ENCODE measurements at regions not wholly inside any gene's neighbourhood (a gene's known extent, or its start where the extent isn't known, plus 50 kb on each side); places are given as distances from the start of the nearest gene placed in this dataset.

DNA sequence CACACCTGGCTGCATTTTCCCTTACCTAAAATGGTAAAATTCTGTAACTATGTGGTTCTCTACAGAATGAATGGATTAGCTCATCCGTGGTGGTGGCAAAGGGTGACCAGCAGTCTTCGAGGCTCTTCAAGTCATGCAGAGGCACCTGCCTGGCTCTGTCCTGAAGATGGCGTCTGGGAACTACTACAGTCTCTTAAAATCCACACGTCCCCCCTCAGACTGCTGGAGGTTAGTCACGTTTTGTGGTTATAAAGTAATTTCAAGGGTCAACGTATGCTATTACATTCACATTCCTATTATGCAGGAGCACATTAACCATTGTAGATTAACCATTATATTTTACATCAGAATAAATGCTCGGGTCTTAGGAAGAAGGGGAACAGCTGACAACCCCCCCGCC, 616.7 kb downstream of the GALR1 start:
- WGBS, 2 donors = 73 to 74% methylated on average over 8 of the region's 8 CpGs
- ATAC-seq (ENCODE audit: low FRiP score) (no peak), DNase-seq (no peak)
- Histone ChIP-seq H3K9me3 (ENCODE audit: control insufficient read depth, low read length) (no peaks in the 10 kb centered on the region), H3K27ac (ENCODE audit: low read depth in 1 of 2, low read length in 2 of 2) (no peak overlapping the region), H3K36me3 (ENCODE audit: control insufficient read depth in 1 of 2, insufficient read depth in 2 of 2, low read length in 1 of 2) (no peaks in the 10 kb centered on the region), H3K4me3 (ENCODE audit: low read length in 2 of 2) (no peak overlapping the region), H3K27me3 (ENCODE audit: control insufficient read depth in 1 of 2, insufficient read depth in 2 of 2, low read length in 1 of 2) (no peaks in the 10 kb centered on the region), H3K4me1 (ENCODE audit: control insufficient read depth in 1 of 2, insufficient read depth in 2 of 2, low read length in 2 of 2) (no peaks in the 10 kb centered on the region)
- intact Hi-C loops (cut with DNase I) = no loop called here

DNA sequence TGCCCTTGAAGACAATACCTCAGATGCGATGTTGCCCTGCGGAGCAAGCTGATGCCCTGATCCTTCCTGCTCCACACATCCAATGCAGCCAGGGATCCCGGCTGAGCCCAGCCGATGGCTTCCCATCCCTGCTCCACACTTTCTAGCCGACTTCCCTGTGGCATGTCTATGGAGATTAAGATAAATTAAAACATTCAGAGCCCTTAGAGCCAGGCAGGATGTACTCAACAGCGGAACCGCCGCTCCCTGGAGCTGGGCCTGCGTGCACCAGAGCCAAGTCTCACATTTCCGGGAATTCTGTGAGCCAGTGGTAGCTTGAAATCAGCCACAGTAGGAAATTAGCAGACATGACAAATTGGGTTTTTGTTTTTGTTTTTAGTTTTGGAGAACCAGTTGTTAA, 620.6 kb downstream of the GALR1 start:
- no peaks in the 10 kb centered on the region for H3K4me1 ChIP-seq (ENCODE audit: control insufficient read depth in 1 of 2, insufficient read depth in 2 of 2, low read length in 2 of 2)
- 45 to 47% methylated on average over 10 of the region's 10 CpGs for WGBS, 2 donors
- ATAC-seq (ENCODE audit: low FRiP score) (peak; percentile 20), DNase-seq (no peak)
- no peak overlapping the region for H3K27ac ChIP-seq (ENCODE audit: low read depth in 1 of 2, low read length in 2 of 2)
- no peaks in the 10 kb centered on the region for H3K27me3 ChIP-seq (ENCODE audit: control insufficient read depth in 1 of 2, insufficient read depth in 2 of 2, low read length in 1 of 2)
- H3K9me3 ChIP-seq (ENCODE audit: control insufficient read depth, low read length) = no peaks in the 10 kb centered on the region
- no peaks in the 10 kb centered on the region for H3K36me3 ChIP-seq (ENCODE audit: control insufficient read depth in 1 of 2, insufficient read depth in 2 of 2, low read length in 1 of 2)
- intact Hi-C loops (cut with DNase I) = no loop called here
- H3K4me3 ChIP-seq (ENCODE audit: low read length in 2 of 2) = no peak overlapping the region

DNA sequence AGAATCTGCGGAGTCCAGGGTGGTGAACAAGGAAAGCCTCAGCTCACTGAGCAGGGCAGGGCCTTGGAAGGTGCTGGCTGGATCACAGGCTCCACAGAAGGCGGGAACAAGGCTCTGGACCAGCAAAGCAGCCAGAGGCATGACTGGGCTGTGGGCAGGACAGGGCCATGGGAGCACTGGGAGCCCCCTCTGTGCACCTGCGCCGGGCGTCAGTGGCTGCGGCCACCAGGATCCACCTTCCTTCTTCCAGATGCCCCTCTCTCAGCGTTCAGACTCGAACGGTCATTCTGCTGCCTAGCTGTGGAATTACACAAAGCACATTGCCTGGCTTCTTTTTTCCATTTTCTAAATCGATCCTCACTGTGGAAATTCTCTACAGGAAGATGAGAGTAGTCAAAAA, 621.2 kb downstream of the GALR1 start:
- DNase-seq = no peak
- H3K9me3 ChIP-seq (ENCODE audit: control insufficient read depth, low read length) = no peaks in the 10 kb centered on the region
- no peaks in the 10 kb centered on the region for H3K36me3 ChIP-seq (ENCODE audit: control insufficient read depth in 1 of 2, insufficient read depth in 2 of 2, low read length in 1 of 2)
- no peaks in the 10 kb centered on the region for H3K27me3 ChIP-seq (ENCODE audit: control insufficient read depth in 1 of 2, insufficient read depth in 2 of 2, low read length in 1 of 2)
- no peak overlapping the region for H3K4me3 ChIP-seq (ENCODE audit: low read length in 2 of 2)
- no peak overlapping the region for H3K27ac ChIP-seq (ENCODE audit: low read depth in 1 of 2, low read length in 2 of 2)
- 84 to 93% methylated on average over 10 of the region's 10 CpGs for WGBS, 2 donors
- no peaks in the 10 kb centered on the region for H3K4me1 ChIP-seq (ENCODE audit: control insufficient read depth in 1 of 2, insufficient read depth in 2 of 2, low read length in 2 of 2)
- no peak for ATAC-seq (ENCODE audit: low FRiP score)
- intact Hi-C loops (cut with DNase I) = no loop called here

DNA sequence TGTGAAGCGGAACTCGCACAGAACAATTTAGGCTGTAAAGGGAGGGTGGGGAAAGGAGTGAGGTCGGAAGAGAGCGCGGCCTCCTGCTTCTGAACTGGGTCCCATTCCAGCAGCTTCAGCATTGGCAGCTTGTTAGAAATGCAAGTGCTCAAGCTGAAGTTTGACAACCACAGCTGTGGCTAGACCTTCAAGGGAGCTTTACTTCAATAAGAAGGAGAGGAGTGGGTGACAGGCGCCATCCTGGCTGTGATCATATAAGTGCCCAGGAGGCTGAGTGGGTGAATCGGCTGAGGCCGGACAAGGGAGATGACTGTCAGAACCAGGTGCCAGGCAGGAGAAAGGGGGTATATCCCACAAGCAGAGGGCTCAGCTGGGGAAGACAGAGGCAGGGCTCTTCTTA, 622.5 kb downstream of the GALR1 start:
- no peak for DNase-seq
- 92 to 94% methylated on average over 8 of the region's 8 CpGs for WGBS, 2 donors
- Histone ChIP-seq H3K27ac (ENCODE audit: low read depth in 1 of 2, low read length in 2 of 2) (no peak overlapping the region), H3K9me3 (ENCODE audit: control insufficient read depth, low read length) (no peaks in the 10 kb centered on the region), H3K36me3 (ENCODE audit: control insufficient read depth in 1 of 2, insufficient read depth in 2 of 2, low read length in 1 of 2) (no peaks in the 10 kb centered on the region), H3K4me1 (ENCODE audit: control insufficient read depth in 1 of 2, insufficient read depth in 2 of 2, low read length in 2 of 2) (no peaks in the 10 kb centered on the region), H3K4me3 (ENCODE audit: low read length in 2 of 2) (no peak overlapping the region), H3K27me3 (ENCODE audit: control insufficient read depth in 1 of 2, insufficient read depth in 2 of 2, low read length in 1 of 2) (no peaks in the 10 kb centered on the region)
- intact Hi-C loops (cut with DNase I) = no loop called here
- no peak for ATAC-seq (ENCODE audit: low FRiP score)

DNA sequence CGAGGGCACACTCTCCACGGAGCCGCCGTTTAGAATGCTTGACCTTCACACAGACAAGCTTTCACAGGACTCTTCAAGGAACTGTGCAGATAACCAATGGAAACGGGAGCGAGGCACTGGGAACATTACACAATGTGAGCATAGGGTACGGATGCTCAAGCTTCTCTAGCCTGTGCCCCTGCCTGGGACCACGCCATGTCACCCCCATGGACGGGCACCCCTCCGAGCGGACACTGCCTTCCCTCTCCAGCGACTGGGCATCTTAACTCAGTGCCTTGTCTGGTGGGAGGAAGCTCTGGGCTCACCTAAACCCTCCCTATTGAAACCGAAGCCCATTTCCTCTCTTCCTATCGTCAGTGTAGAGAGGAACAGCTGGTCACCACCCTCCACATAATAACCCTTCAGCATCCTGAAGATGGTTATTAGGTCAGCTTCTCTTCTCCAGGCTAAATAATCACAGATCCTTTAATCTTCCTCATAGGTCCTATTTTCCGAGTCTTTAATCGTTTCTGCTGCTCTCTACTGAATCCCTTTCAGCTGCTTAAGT, 626.7 kb downstream of the GALR1 start:
- Histone ChIP-seq H3K4me3 (ENCODE audit: low read length in 2 of 2) (no peak overlapping the region), H3K4me1 (ENCODE audit: control insufficient read depth in 1 of 2, insufficient read depth in 2 of 2, low read length in 2 of 2) (no peaks in the 10 kb centered on the region), H3K36me3 (ENCODE audit: control insufficient read depth in 1 of 2, insufficient read depth in 2 of 2, low read length in 1 of 2) (no peaks in the 10 kb centered on the region), H3K9me3 (ENCODE audit: control insufficient read depth, low read length) (no peaks in the 10 kb centered on the region), H3K27ac (ENCODE audit: low read depth in 1 of 2, low read length in 2 of 2) (no peak overlapping the region), H3K27me3 (ENCODE audit: control insufficient read depth in 1 of 2, insufficient read depth in 2 of 2, low read length in 1 of 2) (no peaks in the 10 kb centered on the region)
- ATAC-seq (ENCODE audit: low FRiP score) (no peak), DNase-seq (no peak)
- intact Hi-C loops (cut with DNase I) = no loop called here
- WGBS, 2 donors = 85 to 86% methylated on average over 16 of the region's 16 CpGs

DNA sequence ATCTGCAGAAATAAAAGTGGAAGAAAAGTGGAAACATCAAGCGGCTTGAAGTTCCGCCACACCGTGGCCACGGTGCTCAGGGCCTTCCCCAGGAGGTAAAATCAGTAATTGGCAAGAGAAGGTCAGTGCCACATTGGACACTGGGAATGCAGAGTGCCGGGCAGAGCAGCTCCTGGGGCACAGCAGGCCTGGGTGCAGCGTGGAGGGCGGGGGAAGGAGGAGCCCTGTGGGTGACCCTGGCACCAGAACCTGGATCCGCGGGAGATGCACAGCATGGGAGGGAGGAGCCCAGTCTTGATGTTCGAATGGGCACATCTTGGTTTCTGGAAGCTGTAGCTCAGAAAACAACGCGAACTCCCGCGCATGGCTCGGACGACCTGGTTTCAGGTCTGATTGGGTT, 630.2 kb downstream of the GALR1 start:
- Histone ChIP-seq H3K27ac (ENCODE audit: low read depth in 1 of 2, low read length in 2 of 2) (no peak overlapping the region), H3K36me3 (ENCODE audit: control insufficient read depth in 1 of 2, insufficient read depth in 2 of 2, low read length in 1 of 2) (no peaks in the 10 kb centered on the region), H3K4me3 (ENCODE audit: low read length in 2 of 2) (no peak overlapping the region), H3K9me3 (ENCODE audit: control insufficient read depth, low read length) (no peaks in the 10 kb centered on the region), H3K4me1 (ENCODE audit: control insufficient read depth in 1 of 2, insufficient read depth in 2 of 2, low read length in 2 of 2) (no peaks in the 10 kb centered on the region), H3K27me3 (ENCODE audit: control insufficient read depth in 1 of 2, insufficient read depth in 2 of 2, low read length in 1 of 2) (no peaks in the 10 kb centered on the region)
- 85 to 89% methylated on average over 16 of the region's 16 CpGs for WGBS, 2 donors
- intact Hi-C loops (cut with DNase I) = no loop called here
- ATAC-seq (ENCODE audit: low FRiP score) (no peak), DNase-seq (no peak)

DNA sequence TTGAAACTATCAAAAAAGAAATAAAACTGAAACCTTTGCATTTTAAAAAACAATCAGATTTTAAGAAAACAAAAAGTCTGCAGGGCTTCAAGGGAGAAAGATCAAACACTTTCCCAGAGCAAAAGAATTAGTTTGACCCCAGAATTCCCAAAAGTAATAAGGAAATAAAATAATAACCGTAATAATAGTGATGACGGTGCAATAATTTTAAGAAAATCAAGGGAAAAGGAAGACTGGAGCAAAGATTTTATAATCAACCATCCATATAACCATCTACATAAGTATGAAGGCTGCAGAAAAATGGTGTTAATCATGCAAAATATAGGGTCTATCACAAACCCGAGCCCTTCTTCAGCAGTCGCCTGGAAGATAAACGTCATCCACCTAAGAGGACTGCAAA, 634.8 kb downstream of the GALR1 start:
- 86 to 88% methylated on average over 5 of the region's 5 CpGs for WGBS, 2 donors
- no peak for ATAC-seq (ENCODE audit: low FRiP score)
- no peak overlapping the region for H3K4me3 ChIP-seq (ENCODE audit: low read length in 2 of 2)
- no peaks in the 10 kb centered on the region for H3K4me1 ChIP-seq (ENCODE audit: control insufficient read depth in 1 of 2, insufficient read depth in 2 of 2, low read length in 2 of 2)
- no peaks in the 10 kb centered on the region for H3K36me3 ChIP-seq (ENCODE audit: control insufficient read depth in 1 of 2, insufficient read depth in 2 of 2, low read length in 1 of 2)
- no peak overlapping the region for H3K27ac ChIP-seq (ENCODE audit: low read depth in 1 of 2, low read length in 2 of 2)
- DNase-seq = no peak
- no peaks in the 10 kb centered on the region for H3K27me3 ChIP-seq (ENCODE audit: control insufficient read depth in 1 of 2, insufficient read depth in 2 of 2, low read length in 1 of 2)
- no peaks in the 10 kb centered on the region for H3K9me3 ChIP-seq (ENCODE audit: control insufficient read depth, low read length)
- intact Hi-C loops (cut with DNase I) = no loop called here

DNA sequence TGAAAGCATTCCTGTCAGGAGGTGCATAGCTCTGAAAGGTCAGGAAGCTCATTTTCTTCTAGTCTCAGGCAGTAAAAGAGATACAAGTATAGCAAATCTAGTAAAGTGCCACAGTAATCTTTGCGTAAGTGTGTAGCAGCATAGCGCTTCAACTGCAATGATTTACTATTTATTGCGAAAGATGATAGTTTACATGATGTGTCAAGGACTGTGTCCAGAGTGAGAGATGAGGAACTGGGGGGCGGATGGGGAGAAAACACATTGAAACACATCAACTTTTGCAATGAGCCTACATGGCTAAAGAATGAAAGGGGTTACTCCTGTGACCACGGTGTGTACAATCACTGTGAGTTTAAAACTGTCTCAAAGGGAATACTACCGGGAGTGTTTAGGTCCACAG, 644.4 kb downstream of the GALR1 start:
- ATAC-seq (ENCODE audit: low FRiP score) (no peak), DNase-seq (no peak)
- 75 to 86% methylated on average over 6 of the region's 6 CpGs for WGBS, 2 donors
- H3K36me3 ChIP-seq (ENCODE audit: control insufficient read depth in 1 of 2, insufficient read depth in 2 of 2, low read length in 1 of 2) = no peaks in the 10 kb centered on the region
- no peak overlapping the region for H3K27ac ChIP-seq (ENCODE audit: low read depth in 1 of 2, low read length in 2 of 2)
- no peaks in the 10 kb centered on the region for H3K9me3 ChIP-seq (ENCODE audit: control insufficient read depth, low read length)
- no peak overlapping the region for H3K4me3 ChIP-seq (ENCODE audit: low read length in 2 of 2)
- H3K27me3 ChIP-seq (ENCODE audit: control insufficient read depth in 1 of 2, insufficient read depth in 2 of 2, low read length in 1 of 2) = no peaks in the 10 kb centered on the region
- intact Hi-C loops (cut with DNase I) = no loop called here
- no peaks in the 10 kb centered on the region for H3K4me1 ChIP-seq (ENCODE audit: control insufficient read depth in 1 of 2, insufficient read depth in 2 of 2, low read length in 2 of 2)

DNA sequence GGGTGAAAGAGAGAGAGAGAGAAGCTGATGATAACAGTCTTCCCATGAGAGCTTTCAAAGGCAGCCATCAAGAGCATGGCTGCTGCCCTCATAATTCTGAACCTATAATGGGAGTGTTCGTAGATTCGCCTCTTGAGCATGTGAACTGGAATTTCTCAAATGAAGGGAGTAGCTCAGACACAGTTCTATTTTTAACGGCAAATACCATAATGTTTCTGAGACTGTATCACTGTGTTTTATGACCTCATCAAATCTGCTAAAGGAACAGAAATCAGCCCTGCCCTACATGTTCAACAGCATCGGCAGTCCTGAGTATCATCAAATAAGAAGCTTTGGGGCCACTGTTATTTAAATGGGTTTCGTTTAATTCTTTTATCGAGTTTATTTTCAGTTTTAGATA, 645.6 kb downstream of the GALR1 start:
- no peak overlapping the region for H3K4me3 ChIP-seq (ENCODE audit: low read length in 2 of 2)
- no peaks in the 10 kb centered on the region for H3K4me1 ChIP-seq (ENCODE audit: control insufficient read depth in 1 of 2, insufficient read depth in 2 of 2, low read length in 2 of 2)
- intact Hi-C loops (cut with DNase I) = no loop called here
- H3K27me3 ChIP-seq (ENCODE audit: control insufficient read depth in 1 of 2, insufficient read depth in 2 of 2, low read length in 1 of 2) = no peaks in the 10 kb centered on the region
- H3K27ac ChIP-seq (ENCODE audit: low read depth in 1 of 2, low read length in 2 of 2) = no peak overlapping the region
- DNase-seq (no peak), ATAC-seq (ENCODE audit: low FRiP score) (no peak)
- 41 to 44% methylated on average over 6 of the region's 6 CpGs for WGBS, 2 donors
- H3K36me3 ChIP-seq (ENCODE audit: control insufficient read depth in 1 of 2, insufficient read depth in 2 of 2, low read length in 1 of 2) = no peaks in the 10 kb centered on the region
- no peaks in the 10 kb centered on the region for H3K9me3 ChIP-seq (ENCODE audit: control insufficient read depth, low read length)

Measured in aorta (tissue), 5 donors.